Neural cell (in vitro differentiated cells): ENCODE measurements at regions not wholly inside any gene's neighbourhood (a gene's known extent, or its start where the extent isn't known, plus 50 kb on each side); places are given as distances from the start of the nearest gene placed in this dataset.

Experiments
- H2AFZ ChIP-seq: fragments of 200-600, 300-800 bp; sonication (generic), shearing (Covaris generic); 2 replicates; pipeline ENCODE4 v1.6.0; 2014; ENCODE audit warnings: low read depth, mild to moderate bottlenecking, antibody characterized with exemption, low read length, moderate library complexity
- H3F3A ChIP-seq: fragments of 200-600 bp; shearing (Covaris generic); 2 replicates; pipeline ENCODE4 v1.6.1; 2016; ENCODE audit warnings: mild to moderate bottlenecking, moderate library complexity, mixed read lengths, antibody characterized with exemption, low read length; ENCODE audit not compliant: insufficient read depth, poor library complexity, severe bottlenecking
- H3K27ac ChIP-seq: fragments of 200-600, 300-800 bp; sonication (generic), shearing (Covaris generic); 2 replicates; pipeline ENCODE4 v1.5.1; 2014; ENCODE audit warnings: mild to moderate bottlenecking, low read length, moderate library complexity
- H3K27me3 ChIP-seq: fragments of 300-800, 200-600 bp; sonication (generic), shearing (Covaris generic); 2 replicates; pipeline ENCODE4 v1.6.0; 2014; ENCODE audit warnings: mild to moderate bottlenecking, low read depth, low read length, moderate library complexity; ENCODE audit not compliant: insufficient read depth
- H3K36me3 ChIP-seq: fragments of 300-800, 200-600 bp; sonication (generic), shearing (Covaris generic); 2 replicates; pipeline ENCODE4 v1.5.1; 2014; ENCODE audit warnings: mild to moderate bottlenecking, antibody characterized with exemption, low read length, moderate library complexity; ENCODE audit not compliant: insufficient read depth
- H3K4me2 ChIP-seq: fragments of 300-800, 200-600 bp; sonication (generic), shearing (Covaris generic); 2 replicates; pipeline ENCODE4 v1.6.0; 2014; ENCODE audit warnings: mild to moderate bottlenecking, low read length
- H3K4me3 ChIP-seq: fragments of 300-800, 200-600 bp; sonication (generic), shearing (Covaris generic); 2 replicates; pipeline ENCODE4 v1.5.1; 2014; ENCODE audit warnings: mild to moderate bottlenecking, low read length, moderate library complexity
- H3K79me2 ChIP-seq: fragments of 200-600 bp; shearing (Covaris generic); replicated peaks from 2 replicates; pipeline ENCODE4 v1.6.0; 2014; ENCODE audit warnings: mild to moderate bottlenecking, low read length, moderate library complexity; ENCODE audit not compliant: insufficient read depth
- H3K9ac ChIP-seq: fragments of 300-800, 200-600 bp; sonication (generic), shearing (Covaris generic); 2 replicates; pipeline ENCODE4 v1.6.1; 2016; ENCODE audit warnings: mild to moderate bottlenecking, low read length, mixed read lengths
- H3K9me2 ChIP-seq: fragments of 200-600 bp; shearing (Covaris generic); 2 replicates; pipeline ENCODE4 v1.6.1; 2016; ENCODE audit warnings: mild to moderate bottlenecking, low read length, mixed read lengths; ENCODE audit not compliant: insufficient read depth
- H3K9me3 ChIP-seq: fragments of 200-600, 300-800 bp; sonication (generic), shearing (Covaris generic); 2 replicates; pipeline ENCODE4 v1.6.1; 2016; ENCODE audit warnings: mild to moderate bottlenecking, mixed run types, low read length, moderate library complexity, mixed read lengths
- H4K20me1 ChIP-seq: fragments of 200-600 bp; shearing (Covaris generic); 2 replicates; pipeline ENCODE4 v1.6.1; 2016; ENCODE audit warnings: mild to moderate bottlenecking, mixed run types; ENCODE audit not compliant: insufficient read depth
- CTCF ChIP-seq: fragments of 450-650 bp; IDR thresholded peaks from 2 replicates; pipeline ENCODE4 v1.5.1; 2014; ENCODE audit warnings: antibody characterized with exemption, mild to moderate bottlenecking, moderate library complexity; ENCODE audit not compliant: poor library complexity, severe bottlenecking
- EP300 ChIP-seq: fragments of 450-650 bp; conservative IDR thresholded peaks from 2 replicates; pipeline ENCODE4 v1.6.1; 2014; ENCODE audit warnings: antibody characterized with exemption, mild to moderate bottlenecking, moderate library complexity; ENCODE audit not compliant: poor library complexity, severe bottlenecking
- EZH2 ChIP-seq: fragments of 200-600, 300-800 bp; shearing (Covaris generic), sonication (generic); IDR thresholded peaks from 2 replicates; pipeline ENCODE4 v1.6.1; 2014; ENCODE audit warnings: antibody characterized with exemption, low read length, borderline replicate concordance, mild to moderate bottlenecking; ENCODE audit not compliant: insufficient read depth, poor library complexity, severe bottlenecking
- MXI1 ChIP-seq: fragments of 450-650 bp; conservative IDR thresholded peaks from 2 replicates; pipeline ENCODE4 v1.6.1; 2014; ENCODE audit warnings: antibody characterized with exemption, mild to moderate bottlenecking; ENCODE audit not compliant: poor library complexity, severe bottlenecking
- POLR2AphosphoS5 ChIP-seq: IDR thresholded peaks from 2 replicates; pipeline ENCODE4 v1.6.1; 2012
- RAD21 ChIP-seq: fragments of 450-650 bp; conservative IDR thresholded peaks from 2 replicates; pipeline ENCODE4 v1.6.1; 2014; ENCODE audit warnings: antibody characterized with exemption, mild to moderate bottlenecking, moderate library complexity
- SMC3 ChIP-seq: fragments of 450-650 bp; conservative IDR thresholded peaks from 2 replicates; pipeline ENCODE4 v1.6.1; 2014; ENCODE audit warnings: antibody characterized with exemption, mild to moderate bottlenecking, moderate library complexity; ENCODE audit not compliant: poor library complexity
- TAF1 ChIP-seq: IDR thresholded peaks from 2 replicates; pipeline ENCODE4 v1.6.1; 2012; ENCODE audit warnings: low read depth
- TF ChIP-seq, protein P1 (sequence below): IDR thresholded peaks from 2 replicates; pipeline ENCODE4 v1.6.1; 2012; ENCODE audit warnings: borderline replicate concordance

DNA sequence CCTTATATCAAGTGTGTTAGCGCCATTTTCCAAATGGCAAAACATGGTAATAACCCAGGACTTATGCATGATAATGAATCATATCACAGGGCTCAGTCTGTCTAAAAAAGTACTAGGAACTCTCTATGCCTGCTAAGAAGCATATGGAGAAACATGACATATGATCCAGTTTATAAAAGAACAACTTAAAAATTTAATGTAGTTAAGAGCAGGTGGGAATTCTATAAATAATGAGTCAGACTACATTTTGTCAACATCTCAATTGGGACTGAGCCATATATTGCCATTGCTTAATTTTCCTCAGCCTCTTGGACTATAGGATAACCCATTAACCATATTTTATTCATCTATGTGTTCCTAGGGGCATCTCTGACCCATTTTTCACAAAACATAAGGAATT, 360.4 kb upstream of the AGA start:
- no peaks in the 10 kb centered on the region for H3F3A ChIP-seq

GRCh38 chr4:177803151-177803550, 360.9 kb upstream of the AGA start:
- H4K20me1 ChIP-seq = no peaks in the 10 kb centered on the region
- no peaks in the 10 kb centered on the region for H3K79me2 ChIP-seq
- no peak overlapping the region for H3K27ac ChIP-seq
- H3K9me2 ChIP-seq = no peaks in the 10 kb centered on the region
- no peaks in the 10 kb centered on the region for H3F3A ChIP-seq
- no peak overlapping the region for H3K9ac ChIP-seq
- H2AFZ ChIP-seq = no peak overlapping the region
- TF ChIP-seq POLR2AphosphoS5 = no peak
- TF ChIP-seq SMC3 = no peak
- TF ChIP-seq EP300 = no peak
- TF ChIP-seq MXI1 = no peak
- TF ChIP-seq, protein P1, sequence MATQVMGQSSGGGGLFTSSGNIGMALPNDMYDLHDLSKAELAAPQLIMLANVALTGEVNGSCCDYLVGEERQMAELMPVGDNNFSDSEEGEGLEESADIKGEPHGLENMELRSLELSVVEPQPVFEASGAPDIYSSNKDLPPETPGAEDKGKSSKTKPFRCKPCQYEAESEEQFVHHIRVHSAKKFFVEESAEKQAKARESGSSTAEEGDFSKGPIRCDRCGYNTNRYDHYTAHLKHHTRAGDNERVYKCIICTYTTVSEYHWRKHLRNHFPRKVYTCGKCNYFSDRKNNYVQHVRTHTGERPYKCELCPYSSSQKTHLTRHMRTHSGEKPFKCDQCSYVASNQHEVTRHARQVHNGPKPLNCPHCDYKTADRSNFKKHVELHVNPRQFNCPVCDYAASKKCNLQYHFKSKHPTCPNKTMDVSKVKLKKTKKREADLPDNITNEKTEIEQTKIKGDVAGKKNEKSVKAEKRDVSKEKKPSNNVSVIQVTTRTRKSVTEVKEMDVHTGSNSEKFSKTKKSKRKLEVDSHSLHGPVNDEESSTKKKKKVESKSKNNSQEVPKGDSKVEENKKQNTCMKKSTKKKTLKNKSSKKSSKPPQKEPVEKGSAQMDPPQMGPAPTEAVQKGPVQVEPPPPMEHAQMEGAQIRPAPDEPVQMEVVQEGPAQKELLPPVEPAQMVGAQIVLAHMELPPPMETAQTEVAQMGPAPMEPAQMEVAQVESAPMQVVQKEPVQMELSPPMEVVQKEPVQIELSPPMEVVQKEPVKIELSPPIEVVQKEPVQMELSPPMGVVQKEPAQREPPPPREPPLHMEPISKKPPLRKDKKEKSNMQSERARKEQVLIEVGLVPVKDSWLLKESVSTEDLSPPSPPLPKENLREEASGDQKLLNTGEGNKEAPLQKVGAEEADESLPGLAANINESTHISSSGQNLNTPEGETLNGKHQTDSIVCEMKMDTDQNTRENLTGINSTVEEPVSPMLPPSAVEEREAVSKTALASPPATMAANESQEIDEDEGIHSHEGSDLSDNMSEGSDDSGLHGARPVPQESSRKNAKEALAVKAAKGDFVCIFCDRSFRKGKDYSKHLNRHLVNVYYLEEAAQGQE = no peak
- TF ChIP-seq TAF1 = no peak
- no peak for TF ChIP-seq CTCF
- no peak for TF ChIP-seq RAD21
- no peak for TF ChIP-seq EZH2
- no peaks in the 10 kb centered on the region for H3K27me3 ChIP-seq
- H3K4me3 ChIP-seq = no peak overlapping the region
- no peaks in the 10 kb centered on the region for H3K9me3 ChIP-seq
- H3K4me2 ChIP-seq = no peak overlapping the region
- no peaks in the 10 kb centered on the region for H3K36me3 ChIP-seq

More for the DNA sequence above, 360.4 kb upstream of the AGA start:
- no peaks in the 10 kb centered on the region for H3K9me3 ChIP-seq
- no peak overlapping the region for H2AFZ ChIP-seq
- no peak overlapping the region for H3K4me2 ChIP-seq
- no peaks in the 10 kb centered on the region for H3K27me3 ChIP-seq
- H3K4me3 ChIP-seq = no peak overlapping the region
- H3K9ac ChIP-seq = no peak overlapping the region
- TF ChIP-seq SMC3 = no peak
- no peak for TF ChIP-seq EP300
- TF ChIP-seq TAF1 = no peak
- TF ChIP-seq CTCF = no peak
- TF ChIP-seq RAD21 = no peak
- TF ChIP-seq, protein P1 = no peak
- no peak for TF ChIP-seq EZH2
- H3K36me3 ChIP-seq = no peaks in the 10 kb centered on the region
- H3K9me2 ChIP-seq = no peaks in the 10 kb centered on the region
- H4K20me1 ChIP-seq = no peaks in the 10 kb centered on the region
- no peaks in the 10 kb centered on the region for H3K79me2 ChIP-seq
- no peak overlapping the region for H3K27ac ChIP-seq
